ENCODE measurements at regions not wholly inside any gene's neighbourhood (a gene's known extent, or its start where the extent isn't known, plus 50 kb on each side); places are given as distances from the start of the nearest gene placed in this dataset.

- no peak for TF ChIP-seq POLR2A (IDR thresholded peaks at IDR 0.05; ENCODE audit: low read depth, low read length)
- TF ChIP-seq TAF1 (IDR thresholded peaks at IDR 0.05; ENCODE audit: low read depth, low read length), result no peak
- no peak for TF ChIP-seq POLR2AphosphoS5 (IDR thresholded peaks at IDR 0.05; ENCODE audit: low read depth, low read length)
- TF ChIP-seq POU2F2 (IDR thresholded peaks at IDR 0.05; ENCODE audit: low read depth, low read length), result no peak
- TF ChIP-seq SPI1 (IDR thresholded peaks at IDR 0.05; ENCODE audit: low read depth, low read length), result no peak
- TF ChIP-seq PAX5 (IDR thresholded peaks at IDR 0.05; ENCODE audit: insufficient read depth, low read length, severe bottlenecking), result no peak
Measured at GRCh38 chr4:66475596-66475995, 805.3 kb upstream of the EPHA5 start.
